GM18505 (cell line): ENCODE measurements at regions not wholly inside any gene's neighbourhood (a gene's known extent, or its start where the extent isn't known, plus 50 kb on each side); places are given as distances from the start of the nearest gene placed in this dataset.
"Not testable (repeated sequence)": the region's sequence is repeated elsewhere in the genome, so short reads cannot be mapped to it uniquely, and the experiment has no call there.

Source experiments
- ATAC-seq: cut with Tn5 transposase; IDR thresholded peaks from one replicate; pipeline ENCODE4 v1.9.1; 2021; ENCODE audit not compliant: unreplicated experiment
- POLR2A ChIP-seq: IDR thresholded peaks from 4 replicates; pipeline ENCODE4 v1.6.1; 2011; ENCODE audit warnings: borderline replicate concordance; ENCODE audit not compliant: insufficient read depth, insufficient read length; ENCODE audit errors: extremely low read depth

GRCh38 chr10:43922335-43923280, 273.9 kb upstream of the ZNF32 start:
- ATAC-seq = no peak
- no peak for TF ChIP-seq POLR2A

- no peak for ATAC-seq
- TF ChIP-seq POLR2A = no peak
Observed at GRCh38 chr10:43921881-43922280, 273.2 kb upstream of the ZNF32 start.

- no peak for ATAC-seq
Observed at GRCh38 chr10:43921478-43921877, 272.8 kb upstream of the ZNF32 start.

GRCh38 chr10:43920236-43920758, 271.6 kb upstream of the ZNF32 start:
- not testable (repeated sequence) for ATAC-seq

More at GRCh38 chr10:43921478-43921877, 272.8 kb upstream of the ZNF32 start:
- no peak for TF ChIP-seq POLR2A

GRCh38 chr10:43913676-43914235, 265.1 kb upstream of the ZNF32 start:
- no peak for ATAC-seq
- no peak for TF ChIP-seq POLR2A

- TF ChIP-seq POLR2A = no peak
Observed at GRCh38 chr10:43912469-43912868, 263.8 kb upstream of the ZNF32 start.

GRCh38 chr10:43906490-43906889, 257.8 kb upstream of the ZNF32 start:
- ATAC-seq = no peak
- TF ChIP-seq POLR2A = no peak

More at GRCh38 chr10:43912469-43912868, 263.8 kb upstream of the ZNF32 start:
- no peak for ATAC-seq

- ATAC-seq = no peak
- TF ChIP-seq POLR2A = no peak
Observed at GRCh38 chr10:43905512-43906236, 257.0 kb upstream of the ZNF32 start.

GRCh38 chr10:43904844-43905243, 256.2 kb upstream of the ZNF32 start:
- TF ChIP-seq POLR2A = no peak
- ATAC-seq = no peak

- ATAC-seq = no peak
- no peak for TF ChIP-seq POLR2A
Observed at GRCh38 chr10:43904301-43904700, 255.6 kb upstream of the ZNF32 start.

- no peak for ATAC-seq
Observed at GRCh38 chr10:43903451-43903850, 254.8 kb upstream of the ZNF32 start.

GRCh38 chr10:43902842-43903241, 254.2 kb upstream of the ZNF32 start:
- TF ChIP-seq POLR2A = no peak
- no peak for ATAC-seq

More at GRCh38 chr10:43903451-43903850, 254.8 kb upstream of the ZNF32 start:
- no peak for TF ChIP-seq POLR2A
